PC-3 (cell line): ENCODE measurements at regions not wholly inside any gene's neighbourhood (a gene's known extent, or its start where the extent isn't known, plus 50 kb on each side); places are given as distances from the start of the nearest gene placed in this dataset.

Experiments used
- EZH2 ChIP-seq: fragments of 300-600 bp; sonication (generic); IDR thresholded peaks from one replicate; pipeline ENCODE4 v1.6.1; 2017; ENCODE audit warnings: antibody characterized with exemption, mild to moderate bottlenecking, low read length; ENCODE audit not compliant: unreplicated experiment
- TF ChIP-seq, protein P1 (sequence below): fragments of 300-600 bp; sonication (generic); conservative IDR thresholded peaks from 2 replicates; pipeline ENCODE4 v1.5.1; 2017; ENCODE audit warnings: antibody characterized with exemption, low read depth, mild to moderate bottlenecking, low read length

- TF ChIP-seq, protein P1, sequence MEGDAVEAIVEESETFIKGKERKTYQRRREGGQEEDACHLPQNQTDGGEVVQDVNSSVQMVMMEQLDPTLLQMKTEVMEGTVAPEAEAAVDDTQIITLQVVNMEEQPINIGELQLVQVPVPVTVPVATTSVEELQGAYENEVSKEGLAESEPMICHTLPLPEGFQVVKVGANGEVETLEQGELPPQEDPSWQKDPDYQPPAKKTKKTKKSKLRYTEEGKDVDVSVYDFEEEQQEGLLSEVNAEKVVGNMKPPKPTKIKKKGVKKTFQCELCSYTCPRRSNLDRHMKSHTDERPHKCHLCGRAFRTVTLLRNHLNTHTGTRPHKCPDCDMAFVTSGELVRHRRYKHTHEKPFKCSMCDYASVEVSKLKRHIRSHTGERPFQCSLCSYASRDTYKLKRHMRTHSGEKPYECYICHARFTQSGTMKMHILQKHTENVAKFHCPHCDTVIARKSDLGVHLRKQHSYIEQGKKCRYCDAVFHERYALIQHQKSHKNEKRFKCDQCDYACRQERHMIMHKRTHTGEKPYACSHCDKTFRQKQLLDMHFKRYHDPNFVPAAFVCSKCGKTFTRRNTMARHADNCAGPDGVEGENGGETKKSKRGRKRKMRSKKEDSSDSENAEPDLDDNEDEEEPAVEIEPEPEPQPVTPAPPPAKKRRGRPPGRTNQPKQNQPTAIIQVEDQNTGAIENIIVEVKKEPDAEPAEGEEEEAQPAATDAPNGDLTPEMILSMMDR, result no peak
- no peak for TF ChIP-seq EZH2
These were observed 203.1 kb downstream of the KIF21A start for GRCh38 chr12:39239490-39240486.
